NCI-H146 treated with DMSO at 0.1 percent for 48 hours (cell line): ENCODE measurements at regions not wholly inside any gene's neighbourhood (a gene's known extent, or its start where the extent isn't known, plus 50 kb on each side); places are given as distances from the start of the nearest gene placed in this dataset.

Experiments
- DNase-seq: peaks from one replicate; lab custom pipeline; 2025; ENCODE audit not compliant: unreplicated experiment; lab: John Stamatoyannopoulos, UW

GRCh38 chr18:29191263-29191662, 1014.3 kb upstream of the CDH2 start:
- no peak for DNase-seq

GRCh38 chr18:29188760-29189159, 1011.8 kb upstream of the CDH2 start:
- DNase-seq, result peak; percentile 34

- DNase-seq, result no peak
Measured at GRCh38 chr18:29185801-29186200, 1008.9 kb upstream of the CDH2 start.

GRCh38 chr18:29184654-29185053, 1007.7 kb upstream of the CDH2 start:
- no peak for DNase-seq

GRCh38 chr18:29181151-29181901, 1004.4 kb upstream of the CDH2 start:
- DNase-seq, result no peak

- no peak for DNase-seq
Measured at GRCh38 chr18:29176681-29177080, 999.8 kb upstream of the CDH2 start.

- no peak for DNase-seq
Measured at GRCh38 chr18:29174891-29175290, 998.0 kb upstream of the CDH2 start.

GRCh38 chr18:29172756-29173067, 995.8 kb upstream of the CDH2 start:
- no peak for DNase-seq

- no peak for DNase-seq
Measured at GRCh38 chr18:29171892-29172755, 995.2 kb upstream of the CDH2 start.

GRCh38 chr18:29169599-29169998, 992.7 kb upstream of the CDH2 start:
- DNase-seq, result no peak

GRCh38 chr18:29164993-29165599, 988.2 kb upstream of the CDH2 start:
- no peak for DNase-seq

GRCh38 chr18:29164020-29164706, 987.2 kb upstream of the CDH2 start:
- no peak for DNase-seq

GRCh38 chr18:29163596-29163995, 986.7 kb upstream of the CDH2 start:
- no peak for DNase-seq

GRCh38 chr18:29161429-29161828, 984.5 kb upstream of the CDH2 start:
- no peak for DNase-seq

- DNase-seq, result peak; percentile 84
Measured at GRCh38 chr18:29160170-29160569, 983.2 kb upstream of the CDH2 start.

GRCh38 chr18:29157905-29158304, 981.0 kb upstream of the CDH2 start:
- no peak for DNase-seq

GRCh38 chr18:29157057-29157780, 980.3 kb upstream of the CDH2 start:
- no peak for DNase-seq

GRCh38 chr18:29156531-29156930, 979.6 kb upstream of the CDH2 start:
- peak; percentile 90 for DNase-seq

- DNase-seq, result peak; percentile 81
Measured at GRCh38 chr18:29154758-29155725, 978.1 kb upstream of the CDH2 start.
